Stimulated activated CD4-positive, alpha-beta T cell treated with anti-CD3 and anti-CD28 coated beads, Interleukin-1b, Interleukin-23, amount 100 ng/mL, for 1 hour (primary cell): ENCODE measurements at regions not wholly inside any gene's neighbourhood (a gene's known extent, or its start where the extent isn't known, plus 50 kb on each side); places are given as distances from the start of the nearest gene placed in this dataset.

Source experiments
- DNase-seq, 2 donors: peaks; one replicate each; pipeline ENCODE4 v3.0.0-alpha.2; 2020; ENCODE audit warnings: low read depth in 2 of 2

GRCh38 chr4:19417256-19417655 is 834.4 kb upstream of the SLIT2 start:
- DNase-seq = no peak

GRCh38 chr4:19416146-19416545 is 835.6 kb upstream of the SLIT2 start:
- no peak for DNase-seq

- no peak for DNase-seq
Measured at GRCh38 chr4:19408490-19408889, 843.2 kb upstream of the SLIT2 start.

- DNase-seq = no peak
Measured at GRCh38 chr4:19406789-19407188, 844.9 kb upstream of the SLIT2 start.

- no peak for DNase-seq
Measured at GRCh38 chr4:19403786-19404370, 847.8 kb upstream of the SLIT2 start.

- no peak for DNase-seq
Measured at GRCh38 chr4:19402581-19403065, 849.1 kb upstream of the SLIT2 start.

- DNase-seq = no peak
Measured at GRCh38 chr4:19401301-19402080, 850.2 kb upstream of the SLIT2 start.

- DNase-seq = no peak
Measured at GRCh38 chr4:19400820-19401219, 850.9 kb upstream of the SLIT2 start.

GRCh38 chr4:19399001-19399400 is 852.7 kb upstream of the SLIT2 start:
- no peak for DNase-seq

- no peak for DNase-seq
Measured at GRCh38 chr4:19386786-19387185, 864.9 kb upstream of the SLIT2 start.

GRCh38 chr4:19382993-19383756 is 868.5 kb upstream of the SLIT2 start:
- no peak for DNase-seq

GRCh38 chr4:19381068-19381467 is 870.6 kb upstream of the SLIT2 start:
- DNase-seq = no peak

- no peak for DNase-seq
Measured at GRCh38 chr4:19380600-19380999, 871.1 kb upstream of the SLIT2 start.

GRCh38 chr4:19379191-19379708 is 872.5 kb upstream of the SLIT2 start:
- no peak for DNase-seq

GRCh38 chr4:19375931-19376330 is 875.8 kb upstream of the SLIT2 start:
- DNase-seq = no peak

GRCh38 chr4:19375136-19375804 is 876.4 kb upstream of the SLIT2 start:
- no peak for DNase-seq

GRCh38 chr4:19372390-19372789 is 879.3 kb upstream of the SLIT2 start:
- DNase-seq = no peak

- DNase-seq = no peak
Measured at GRCh38 chr4:19368800-19369199, 882.9 kb upstream of the SLIT2 start.

GRCh38 chr4:19366916-19367315 is 884.8 kb upstream of the SLIT2 start:
- DNase-seq = no peak

GRCh38 chr4:19358015-19358414 is 893.7 kb upstream of the SLIT2 start:
- no peak for DNase-seq

GRCh38 chr4:19349416-19349815 is 902.3 kb upstream of the SLIT2 start:
- DNase-seq = no peak

GRCh38 chr4:19348746-19349145 is 903.0 kb upstream of the SLIT2 start:
- no peak for DNase-seq
